ENCODE measurements at regions not wholly inside any gene's neighbourhood (a gene's known extent, or its start where the extent isn't known, plus 50 kb on each side); places are given as distances from the start of the nearest gene placed in this dataset.

GRCh38 chr12:107254258-107254856 lies 161.0 kb upstream of the CRY1 start:
- 71 to 79% methylated on average over 5 of the region's 5 CpGs for WGBS, 2 donors
- Histone ChIP-seq H3K27ac (no peak overlapping the region), H3K4me1 (no peaks in the 10 kb centered on the region), H3K9me3 (no peaks in the 10 kb centered on the region), H3K4me3 (no peak overlapping the region), H3K27me3 (no peaks in the 10 kb centered on the region), H3K36me3 (replicated peaks in 1 of 2; ENCODE audit: insufficient read depth in 1 of 2, low read depth in 2 of 2) (no peaks in the 10 kb centered on the region)
- intact Hi-C loops (cut with DNase I), result no loop called here
- no peak for ATAC-seq
- no peak for TF ChIP-seq CTCF (IDR thresholded peaks at IDR 0.05)
- no peak for TF ChIP-seq POLR2A (IDR thresholded peaks at IDR 0.05)
- no peak for DNase-seq

- 64 to 66% methylated on average over 3 of the region's 3 CpGs for WGBS, 2 donors
- ATAC-seq (no peak), DNase-seq (no peak)
- Histone ChIP-seq H3K27ac (no peak overlapping the region), H3K4me1 (no peaks in the 10 kb centered on the region), H3K36me3 (replicated peaks in 1 of 2; ENCODE audit: insufficient read depth in 1 of 2, low read depth in 2 of 2) (no peaks in the 10 kb centered on the region), H3K9me3 (no peaks in the 10 kb centered on the region), H3K4me3 (no peak overlapping the region), H3K27me3 (no peaks in the 10 kb centered on the region)
- intact Hi-C loops (cut with DNase I), result no loop called here
- TF ChIP-seq POLR2A (IDR thresholded peaks at IDR 0.05) (no peak), CTCF (IDR thresholded peaks at IDR 0.05) (no peak)
These were observed 165.4 kb upstream of the CRY1 start for GRCh38 chr12:107258780-107259179.

GRCh38 chr12:107263980-107264379 lies 170.6 kb upstream of the CRY1 start:
- no peaks in the 10 kb centered on the region for H3K36me3 ChIP-seq (replicated peaks in 1 of 2; ENCODE audit: insufficient read depth in 1 of 2, low read depth in 2 of 2)
- intact Hi-C loops (cut with DNase I), result no loop called here
- H3K9me3 ChIP-seq, result no peaks in the 10 kb centered on the region
- H3K4me1 ChIP-seq, result no peaks in the 10 kb centered on the region
- no peak for ATAC-seq
- TF ChIP-seq POLR2A (IDR thresholded peaks at IDR 0.05), result no peak
- TF ChIP-seq CTCF (IDR thresholded peaks at IDR 0.05), result no peak
- no peak overlapping the region for H3K27ac ChIP-seq
- DNase-seq, result no peak
- no peaks in the 10 kb centered on the region for H3K27me3 ChIP-seq
- no peak overlapping the region for H3K4me3 ChIP-seq

- Histone ChIP-seq H3K9me3 (no peaks in the 10 kb centered on the region), H3K36me3 (replicated peaks in 1 of 2; ENCODE audit: insufficient read depth in 1 of 2, low read depth in 2 of 2) (no peaks in the 10 kb centered on the region), H3K4me3 (no peak overlapping the region), H3K4me1 (no peaks in the 10 kb centered on the region), H3K27ac (no peak overlapping the region), H3K27me3 (no peaks in the 10 kb centered on the region)
- WGBS, 2 donors, result 80 to 81% methylated on average over 7 of the region's 7 CpGs
- ATAC-seq (no peak), DNase-seq (no peak)
- TF ChIP-seq CTCF (IDR thresholded peaks at IDR 0.05) (no peak), POLR2A (IDR thresholded peaks at IDR 0.05) (no peak)
- intact Hi-C loops (cut with DNase I), result no loop called here
These were observed 171.3 kb upstream of the CRY1 start for GRCh38 chr12:107264667-107265066.

- H3K9me3 ChIP-seq, result no peaks in the 10 kb centered on the region
- intact Hi-C loops (cut with DNase I), result no loop called here
- DNase-seq (no peak), ATAC-seq (no peak)
- no peak overlapping the region for H3K27ac ChIP-seq
- H3K27me3 ChIP-seq, result no peaks in the 10 kb centered on the region
- H3K4me1 ChIP-seq, result no peaks in the 10 kb centered on the region
- WGBS, 2 donors, result 30 to 54% methylated on average over 1 of the region's 1 CpG
- no peak overlapping the region for H3K4me3 ChIP-seq
- TF ChIP-seq CTCF (IDR thresholded peaks at IDR 0.05), result no peak
- no peak for TF ChIP-seq POLR2A (IDR thresholded peaks at IDR 0.05)
- H3K36me3 ChIP-seq (replicated peaks in 1 of 2; ENCODE audit: insufficient read depth in 1 of 2, low read depth in 2 of 2), result no peaks in the 10 kb centered on the region
These were observed 174.3 kb upstream of the CRY1 start for GRCh38 chr12:107267604-107268003.

Data from body of pancreas (tissue), 4 donors.